NCI-H460 (cell line): ENCODE measurements at regions not wholly inside any gene's neighbourhood (a gene's known extent, or its start where the extent isn't known, plus 50 kb on each side); places are given as distances from the start of the nearest gene placed in this dataset.

ENCODE experiments used
- DNase-seq: peaks from one replicate; pipeline ENCODE4 v3.0.0-alpha.2; 2016; ENCODE audit warnings: low read depth; ENCODE audit errors: extremely low read depth

- DNase-seq = no peak
Observed at GRCh38 chr5:167143716-167144115, 1147.7 kb upstream of the WWC1 start.

- DNase-seq = no peak
Observed at GRCh38 chr5:167145841-167146240, 1145.6 kb upstream of the WWC1 start.

GRCh38 chr5:167147879-167148278, 1143.6 kb upstream of the WWC1 start:
- no peak for DNase-seq

GRCh38 chr5:167150661-167151060, 1140.8 kb upstream of the WWC1 start:
- no peak for DNase-seq

GRCh38 chr5:167152561-167152960, 1138.9 kb upstream of the WWC1 start:
- DNase-seq = no peak

GRCh38 chr5:167155387-167156005, 1135.9 kb upstream of the WWC1 start:
- DNase-seq = no peak

- DNase-seq = no peak
Observed at GRCh38 chr5:167156446-167156845, 1135.0 kb upstream of the WWC1 start.

- DNase-seq = no peak
Observed at GRCh38 chr5:167158588-167158987, 1132.9 kb upstream of the WWC1 start.

- no peak for DNase-seq
Observed at GRCh38 chr5:167160388-167160787, 1131.1 kb upstream of the WWC1 start.

- DNase-seq = no peak
Observed at GRCh38 chr5:167166696-167167095, 1124.7 kb upstream of the WWC1 start.

GRCh38 chr5:167167191-167167795, 1124.2 kb upstream of the WWC1 start:
- DNase-seq = no peak

GRCh38 chr5:167168971-167169370, 1122.5 kb upstream of the WWC1 start:
- DNase-seq = no peak

- no peak for DNase-seq
Observed at GRCh38 chr5:167171056-167171455, 1120.4 kb upstream of the WWC1 start.

GRCh38 chr5:167177736-167178135, 1113.7 kb upstream of the WWC1 start:
- DNase-seq = no peak

GRCh38 chr5:167180906-167181305, 1110.5 kb upstream of the WWC1 start:
- no peak for DNase-seq

- DNase-seq = no peak
Observed at GRCh38 chr5:167205881-167206280, 1085.6 kb upstream of the WWC1 start.

- DNase-seq = no peak
Observed at GRCh38 chr5:167207081-167207480, 1084.4 kb upstream of the WWC1 start.

- DNase-seq = peak; percentile 18
Observed at GRCh38 chr5:167208911-167209310, 1082.5 kb upstream of the WWC1 start.

GRCh38 chr5:167217097-167217743, 1074.2 kb upstream of the WWC1 start:
- DNase-seq = no peak

- no peak for DNase-seq
Observed at GRCh38 chr5:167219298-167219697, 1072.1 kb upstream of the WWC1 start.

GRCh38 chr5:167226386-167226785, 1065.1 kb upstream of the WWC1 start:
- no peak for DNase-seq

GRCh38 chr5:167228134-167228533, 1063.3 kb upstream of the WWC1 start:
- no peak for DNase-seq
